ENCODE measurements at regions not wholly inside any gene's neighbourhood (a gene's known extent, or its start where the extent isn't known, plus 50 kb on each side); places are given as distances from the start of the nearest gene placed in this dataset.

DNA sequence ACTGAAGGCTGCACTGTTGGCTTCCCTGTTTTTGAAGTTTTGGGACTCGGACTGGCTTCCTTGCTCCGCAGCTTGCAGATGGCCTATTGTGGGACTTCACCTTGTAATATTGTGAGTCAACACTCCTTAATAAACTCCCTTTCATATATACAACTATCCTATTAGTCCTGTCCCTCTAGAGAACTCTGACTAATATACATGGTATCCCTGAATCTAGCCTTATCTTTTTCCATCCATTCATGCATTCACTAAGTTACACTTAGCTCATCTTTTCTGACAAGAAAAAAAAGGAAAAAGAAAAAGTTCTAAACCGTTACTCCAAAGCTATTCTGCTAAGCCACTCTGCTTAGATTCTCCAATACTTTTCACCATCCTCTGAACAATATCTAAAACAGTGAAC lies 1260.2 kb upstream of the PCDH7 start:
- TF ChIP-seq, protein P1, sequence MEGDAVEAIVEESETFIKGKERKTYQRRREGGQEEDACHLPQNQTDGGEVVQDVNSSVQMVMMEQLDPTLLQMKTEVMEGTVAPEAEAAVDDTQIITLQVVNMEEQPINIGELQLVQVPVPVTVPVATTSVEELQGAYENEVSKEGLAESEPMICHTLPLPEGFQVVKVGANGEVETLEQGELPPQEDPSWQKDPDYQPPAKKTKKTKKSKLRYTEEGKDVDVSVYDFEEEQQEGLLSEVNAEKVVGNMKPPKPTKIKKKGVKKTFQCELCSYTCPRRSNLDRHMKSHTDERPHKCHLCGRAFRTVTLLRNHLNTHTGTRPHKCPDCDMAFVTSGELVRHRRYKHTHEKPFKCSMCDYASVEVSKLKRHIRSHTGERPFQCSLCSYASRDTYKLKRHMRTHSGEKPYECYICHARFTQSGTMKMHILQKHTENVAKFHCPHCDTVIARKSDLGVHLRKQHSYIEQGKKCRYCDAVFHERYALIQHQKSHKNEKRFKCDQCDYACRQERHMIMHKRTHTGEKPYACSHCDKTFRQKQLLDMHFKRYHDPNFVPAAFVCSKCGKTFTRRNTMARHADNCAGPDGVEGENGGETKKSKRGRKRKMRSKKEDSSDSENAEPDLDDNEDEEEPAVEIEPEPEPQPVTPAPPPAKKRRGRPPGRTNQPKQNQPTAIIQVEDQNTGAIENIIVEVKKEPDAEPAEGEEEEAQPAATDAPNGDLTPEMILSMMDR (IDR thresholded peaks at IDR 0.05; ENCODE audit: low read depth, low read length, poor library complexity, severe bottlenecking) = no peak
- no peak for TF ChIP-seq EZH2phosphoT487 (IDR thresholded peaks at IDR 0.05; ENCODE audit: borderline replicate concordance, low read length)

DNA sequence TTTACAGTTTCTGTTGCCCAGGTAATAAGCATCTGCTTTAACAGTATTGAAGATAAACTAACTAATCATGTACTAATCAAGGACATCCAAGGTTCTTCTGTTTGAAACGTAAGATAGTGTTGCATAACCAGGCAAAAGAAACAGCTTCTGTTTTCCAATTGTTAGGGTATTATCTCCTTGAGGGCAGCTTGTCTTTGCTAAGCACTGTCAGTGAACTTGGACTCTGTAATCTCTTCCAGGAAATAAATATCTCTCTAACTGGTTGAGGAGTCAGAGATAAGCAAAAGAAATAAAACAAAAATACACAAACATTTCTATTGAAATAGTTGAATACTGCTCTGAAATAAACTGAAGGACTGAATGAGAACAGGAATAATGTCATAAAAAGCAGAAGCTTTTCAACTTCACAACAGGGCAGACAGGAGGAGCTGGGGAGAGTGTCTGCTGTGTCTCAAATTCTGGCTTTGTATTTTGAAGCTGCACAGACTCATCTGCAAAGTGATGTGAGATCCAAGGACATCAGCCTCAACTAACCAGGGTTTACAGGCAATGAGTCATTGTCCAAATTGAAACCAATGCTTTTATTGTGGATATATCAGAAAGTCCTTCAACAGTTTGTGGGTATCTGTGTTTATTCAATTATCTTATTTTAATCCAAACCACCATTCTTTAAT lies 1253.0 kb upstream of the PCDH7 start:
- no peaks in the 10 kb centered on the region for H3F3A ChIP-seq (ENCODE audit: control insufficient read depth, insufficient read depth)
- no peak overlapping the region for H3K4me3 ChIP-seq (ENCODE audit: low read length)
- H3K27me3 ChIP-seq (ENCODE audit: control insufficient read depth, low read length) = no peaks in the 10 kb centered on the region
- TF ChIP-seq, protein P1 (IDR thresholded peaks at IDR 0.05; ENCODE audit: low read depth, low read length, poor library complexity, severe bottlenecking) = no peak
- no peak for TF ChIP-seq EZH2phosphoT487 (IDR thresholded peaks at IDR 0.05; ENCODE audit: borderline replicate concordance, low read length)
- no peaks in the 10 kb centered on the region for H3K9me3 ChIP-seq (ENCODE audit: control insufficient read depth, insufficient read depth, low read length)
- no peak overlapping the region for H3K27ac ChIP-seq (ENCODE audit: low read depth, low read length)
- H3K9me2 ChIP-seq (replicated peaks; ENCODE audit: control insufficient read depth, low read length) = no peaks in the 10 kb centered on the region; the same call in 1 of the 2 replicates
- H3K4me1 ChIP-seq (ENCODE audit: control insufficient read depth, low read length) = no peaks in the 10 kb centered on the region
- H3K79me2 ChIP-seq (ENCODE audit: control insufficient read depth, low read length) = no peaks in the 10 kb centered on the region
- no peak overlapping the region for H3K4me2 ChIP-seq (ENCODE audit: low read length)
- no peaks in the 10 kb centered on the region for H3K36me3 ChIP-seq (ENCODE audit: control insufficient read depth, low read length)
- no peaks in the 10 kb centered on the region for H4K20me1 ChIP-seq (ENCODE audit: control insufficient read depth, insufficient read depth, low read depth, low read length)

More for the DNA sequence above, 1260.2 kb upstream of the PCDH7 start:
- Histone ChIP-seq H3K36me3 (ENCODE audit: control insufficient read depth, low read length) (no peaks in the 10 kb centered on the region), H3K4me1 (ENCODE audit: control insufficient read depth, low read length) (no peaks in the 10 kb centered on the region), H3K9me3 (ENCODE audit: control insufficient read depth, insufficient read depth, low read length) (no peaks in the 10 kb centered on the region), H3K79me2 (ENCODE audit: control insufficient read depth, low read length) (no peaks in the 10 kb centered on the region), H3F3A (ENCODE audit: control insufficient read depth, insufficient read depth) (no peaks in the 10 kb centered on the region), H3K27me3 (ENCODE audit: control insufficient read depth, low read length) (no peaks in the 10 kb centered on the region), H4K20me1 (ENCODE audit: control insufficient read depth, insufficient read depth, low read depth, low read length) (no peaks in the 10 kb centered on the region), H3K9me2 (replicated peaks; ENCODE audit: control insufficient read depth, low read length) (no peaks in the 10 kb centered on the region), H3K4me2 (ENCODE audit: low read length) (no peak overlapping the region), H3K27ac (ENCODE audit: low read depth, low read length) (no peak overlapping the region), H3K4me3 (ENCODE audit: low read length) (no peak overlapping the region)

Measured in DOHH2 (cell line).